Suprapubic skin (tissue), 4 donors: ENCODE measurements at regions not wholly inside any gene's neighbourhood (a gene's known extent, or its start where the extent isn't known, plus 50 kb on each side); places are given as distances from the start of the nearest gene placed in this dataset.

ENCODE experiments used
- DNase-seq, 2 donors: peaks; one replicate each; pipeline ENCODE4 v3.0.0-alpha.2; 2019; ENCODE audit warnings: low spot score in 2 of 2
- H3K27ac ChIP-seq: fragments of 200-600 bp; sonication (generic); one replicate; pipeline ENCODE4 v1.5.1; 2019
- H3K27me3 ChIP-seq: fragments of 200-600 bp; sonication (generic); one replicate; pipeline ENCODE4 v1.5.1; 2019
- H3K36me3 ChIP-seq: fragments of 200-600 bp; sonication (generic); one replicate; pipeline ENCODE4 v1.5.1; 2019
- H3K4me1 ChIP-seq: fragments of 200-600 bp; sonication (generic); one replicate; pipeline ENCODE4 v1.5.1; 2019
- H3K4me3 ChIP-seq: fragments of 200-600 bp; sonication (generic); one replicate; pipeline ENCODE4 v1.5.1; 2019; ENCODE audit warnings: mild to moderate bottlenecking
- H3K9me3 ChIP-seq: fragments of 200-600 bp; sonication (generic); one replicate; pipeline ENCODE4 v1.5.1; 2019
- EP300 ChIP-seq: sonication (generic); formaldehyde crosslinking; IDR thresholded peaks from one replicate; pipeline ENCODE4 v1.6.1; 2017; ENCODE audit warnings: antibody characterized with exemption
- POLR2A ChIP-seq, 2 donors: fragments of 450-650 bp; IDR thresholded peaks; one replicate each; pipeline ENCODE4 v1.6.1; 2017; ENCODE audit warnings: antibody characterized with exemption in 2 of 2, mild to moderate bottlenecking in 2 of 2, moderate library complexity in 2 of 2
- POLR2AphosphoS5 ChIP-seq, 3 donors: sonication (generic); formaldehyde crosslinking; IDR thresholded peaks; one replicate each; pipeline ENCODE4 v1.6.1; 2017; ENCODE audit warnings: antibody characterized with exemption in 3 of 3
- WGBS: methylation state at CpG from one replicate; pipeline ENCODE4 v1.1.5; 2018; 5-methylcytosine and 5-hydroxymethylcytosine counted together
- TF ChIP-seq, protein P1 (sequence below), 2 donors: fragments of 200-600 bp in 1 of 2; fragments of 450-650 bp in 1 of 2; sonication (generic) in 1 of 2; IDR thresholded peaks; one replicate each; pipeline ENCODE4 v1.5.1; 2016 to 2019; ENCODE audit warnings: antibody characterized with exemption in 2 of 2, mild to moderate bottlenecking in 1 of 2, moderate library complexity in 1 of 2

- Histone ChIP-seq H3K27ac (no peak overlapping the region), H3K36me3 (no peaks in the 10 kb centered on the region), H3K9me3 (no peaks in the 10 kb centered on the region), H3K4me3 (no peak overlapping the region), H3K27me3 (no peaks in the 10 kb centered on the region), H3K4me1 (no peaks in the 10 kb centered on the region)
- WGBS: 39% methylated on average over 5 of the region's 5 CpGs
- no peak for DNase-seq
- TF ChIP-seq POLR2A (IDR thresholded peaks at IDR 0.05): no peak
- TF ChIP-seq POLR2AphosphoS5 (IDR thresholded peaks at IDR 0.05): no peak
- TF ChIP-seq, protein P1, sequence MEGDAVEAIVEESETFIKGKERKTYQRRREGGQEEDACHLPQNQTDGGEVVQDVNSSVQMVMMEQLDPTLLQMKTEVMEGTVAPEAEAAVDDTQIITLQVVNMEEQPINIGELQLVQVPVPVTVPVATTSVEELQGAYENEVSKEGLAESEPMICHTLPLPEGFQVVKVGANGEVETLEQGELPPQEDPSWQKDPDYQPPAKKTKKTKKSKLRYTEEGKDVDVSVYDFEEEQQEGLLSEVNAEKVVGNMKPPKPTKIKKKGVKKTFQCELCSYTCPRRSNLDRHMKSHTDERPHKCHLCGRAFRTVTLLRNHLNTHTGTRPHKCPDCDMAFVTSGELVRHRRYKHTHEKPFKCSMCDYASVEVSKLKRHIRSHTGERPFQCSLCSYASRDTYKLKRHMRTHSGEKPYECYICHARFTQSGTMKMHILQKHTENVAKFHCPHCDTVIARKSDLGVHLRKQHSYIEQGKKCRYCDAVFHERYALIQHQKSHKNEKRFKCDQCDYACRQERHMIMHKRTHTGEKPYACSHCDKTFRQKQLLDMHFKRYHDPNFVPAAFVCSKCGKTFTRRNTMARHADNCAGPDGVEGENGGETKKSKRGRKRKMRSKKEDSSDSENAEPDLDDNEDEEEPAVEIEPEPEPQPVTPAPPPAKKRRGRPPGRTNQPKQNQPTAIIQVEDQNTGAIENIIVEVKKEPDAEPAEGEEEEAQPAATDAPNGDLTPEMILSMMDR (IDR thresholded peaks at IDR 0.05): no peak
- no peak for TF ChIP-seq EP300
Observed at GRCh38 chr2:102986826-102987490, 225.1 kb downstream of the TMEM182 start.

GRCh38 chr2:102992607-102993006, 230.8 kb downstream of the TMEM182 start:
- Histone ChIP-seq H3K36me3 (no peaks in the 10 kb centered on the region), H3K9me3 (no peaks in the 10 kb centered on the region), H3K4me3 (no peak overlapping the region), H3K27ac (no peak overlapping the region), H3K27me3 (no peaks in the 10 kb centered on the region), H3K4me1 (no peaks in the 10 kb centered on the region)
- TF ChIP-seq, protein P1 (IDR thresholded peaks at IDR 0.05): no peak
- TF ChIP-seq POLR2AphosphoS5 (IDR thresholded peaks at IDR 0.05) (no peak), POLR2A (IDR thresholded peaks at IDR 0.05) (no peak), EP300 (no peak)
- WGBS: 97% methylated on average over 5 of the region's 5 CpGs
- no peak for DNase-seq

GRCh38 chr2:102999958-103000357, 238.1 kb downstream of the TMEM182 start:
- TF ChIP-seq POLR2A (IDR thresholded peaks at IDR 0.05) (no peak), EP300 (no peak)
- Histone ChIP-seq H3K36me3 (no peaks in the 10 kb centered on the region), H3K4me3 (no peak overlapping the region), H3K27ac (no peak overlapping the region), H3K9me3 (peaks cover 7% of the 10 kb centered on the region), H3K27me3 (no peaks in the 10 kb centered on the region), H3K4me1 (no peaks in the 10 kb centered on the region)
- WGBS: 84% methylated on average over 5 of the region's 5 CpGs
- no peak for DNase-seq

DNA sequence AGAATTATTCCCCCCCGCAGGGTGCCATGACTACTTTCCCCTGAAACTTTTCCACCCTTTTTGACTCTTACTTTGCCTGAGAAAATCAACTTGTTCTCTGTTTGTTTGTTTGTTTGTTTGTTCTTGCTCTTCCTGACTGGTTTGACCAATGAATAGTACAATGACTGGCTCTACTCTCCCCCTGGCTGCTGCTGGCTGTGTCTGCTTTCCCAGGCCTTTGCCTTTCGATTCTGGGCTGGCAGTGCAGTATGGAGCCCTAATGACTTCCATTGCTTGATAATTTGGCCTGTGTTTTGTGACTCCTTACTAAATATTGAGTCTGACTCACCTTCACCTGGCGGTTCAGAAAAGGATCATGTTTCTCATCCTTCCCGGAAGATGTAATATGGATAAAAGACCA, 241.1 kb downstream of the TMEM182 start:
- Histone ChIP-seq H3K27me3 (no peaks in the 10 kb centered on the region), H3K4me3 (no peak overlapping the region), H3K27ac (no peak overlapping the region), H3K4me1 (no peaks in the 10 kb centered on the region), H3K9me3 (peaks cover 7% of the 10 kb centered on the region), H3K36me3 (no peaks in the 10 kb centered on the region)
- WGBS: 64% methylated on average over 4 of the region's 4 CpGs
- DNase-seq: no peak
- TF ChIP-seq EP300 (no peak), POLR2A (IDR thresholded peaks at IDR 0.05) (no peak), POLR2AphosphoS5 (IDR thresholded peaks at IDR 0.05) (no peak)
- TF ChIP-seq, protein P1 (IDR thresholded peaks at IDR 0.05): no peak

DNA sequence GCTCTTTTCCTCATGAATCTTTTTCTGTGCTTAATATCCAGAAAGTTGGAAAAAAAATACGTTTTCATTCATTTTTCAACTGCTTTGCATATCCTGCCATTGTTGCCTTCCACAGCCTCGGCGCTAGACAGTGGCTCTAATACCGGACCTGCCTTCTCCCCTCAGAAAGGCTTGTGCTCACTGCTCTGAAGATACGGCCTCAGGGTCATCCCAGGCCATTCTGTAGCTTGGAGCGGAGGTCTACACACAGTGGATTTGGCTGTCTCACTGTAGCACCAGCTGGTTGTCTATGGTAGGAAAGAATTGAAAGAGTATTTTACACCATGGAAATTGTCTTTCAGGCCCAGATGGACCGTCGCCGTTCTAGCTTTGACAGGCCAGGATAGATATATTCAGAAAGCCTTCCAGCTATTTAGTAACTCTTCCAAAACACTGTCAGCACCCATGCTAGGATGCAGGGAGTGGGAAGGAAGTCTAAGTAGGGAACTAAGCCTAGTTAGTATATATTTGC, 242.0 kb downstream of the TMEM182 start:
- H3K27me3 ChIP-seq: no peaks in the 10 kb centered on the region
- DNase-seq: no peak
- 76% methylated on average over 9 of the region's 9 CpGs for WGBS
- H3K4me3 ChIP-seq: no peak overlapping the region
- H3K27ac ChIP-seq: no peak overlapping the region
- peaks cover 7% of the 10 kb centered on the region for H3K9me3 ChIP-seq
- H3K4me1 ChIP-seq: no peaks in the 10 kb centered on the region
- no peaks in the 10 kb centered on the region for H3K36me3 ChIP-seq
- TF ChIP-seq POLR2AphosphoS5 (IDR thresholded peaks at IDR 0.05): no peak
- no peak for TF ChIP-seq EP300
- TF ChIP-seq, protein P1 (IDR thresholded peaks at IDR 0.05): no peak
- TF ChIP-seq POLR2A (IDR thresholded peaks at IDR 0.05): no peak
